GM18858 (cell line): ENCODE measurements at regions not wholly inside any gene's neighbourhood (a gene's known extent, or its start where the extent isn't known, plus 50 kb on each side); places are given as distances from the start of the nearest gene placed in this dataset.
"Not testable (repeated sequence)": the region's sequence is repeated elsewhere in the genome, so short reads cannot be mapped to it uniquely, and the experiment has no call there.

Source experiments
- ATAC-seq: cut with Tn5 transposase; IDR thresholded peaks from one replicate; pipeline ENCODE4 v1.9.1; 2021; ENCODE audit not compliant: unreplicated experiment

DNA sequence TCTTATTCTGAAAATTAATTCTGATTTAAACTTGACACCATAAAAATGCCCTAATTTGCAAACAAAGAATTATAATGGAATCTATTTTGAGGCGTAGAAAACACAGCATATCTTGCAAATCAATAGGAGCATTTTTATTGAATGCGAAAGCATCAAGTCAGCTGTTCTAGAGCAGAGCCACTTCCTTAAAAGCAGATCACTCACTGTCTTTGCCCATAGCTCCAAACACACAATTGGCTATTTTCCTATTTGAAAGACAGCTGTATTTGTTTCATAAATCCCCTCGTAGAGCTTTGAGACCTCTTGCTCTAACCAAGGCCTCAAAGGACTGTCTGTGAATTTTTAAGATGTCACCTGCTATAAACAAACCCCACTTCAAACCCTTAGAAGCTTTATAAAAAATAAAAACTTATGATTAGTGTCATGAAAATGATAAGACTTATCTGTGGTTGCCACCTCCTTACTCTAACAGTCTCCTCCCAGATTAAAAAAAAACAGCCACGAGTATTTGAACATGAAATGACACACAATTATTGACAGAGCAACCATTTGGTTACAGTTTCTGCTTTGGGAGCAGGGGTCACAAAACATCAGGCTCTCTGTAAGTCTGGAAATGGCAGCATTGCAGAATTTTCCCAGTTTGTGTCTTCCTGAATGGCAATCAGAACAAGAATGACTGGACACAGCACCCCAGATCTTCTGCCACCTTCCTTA lies 75.6 kb upstream of the RASEF start:
- ATAC-seq: no peak

DNA sequence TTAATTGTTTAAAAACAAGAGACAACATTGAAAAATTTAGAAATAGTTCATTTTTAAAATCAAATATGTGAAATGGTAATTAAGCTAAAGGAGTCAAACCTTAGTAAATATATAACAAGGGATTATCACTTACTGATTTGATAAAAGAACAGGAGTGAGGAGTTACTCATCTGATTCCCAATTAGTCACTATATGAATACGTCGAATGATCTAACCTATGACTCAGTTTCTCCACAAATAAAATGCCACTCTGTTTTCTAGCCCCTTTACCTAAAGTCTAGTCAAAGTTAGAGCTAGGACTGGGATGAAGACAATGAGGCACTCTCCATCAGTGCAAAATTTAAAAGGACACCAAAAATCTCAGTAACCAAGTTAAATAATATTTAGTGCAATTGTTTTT lies 70.4 kb upstream of the RASEF start:
- no peak for ATAC-seq

DNA sequence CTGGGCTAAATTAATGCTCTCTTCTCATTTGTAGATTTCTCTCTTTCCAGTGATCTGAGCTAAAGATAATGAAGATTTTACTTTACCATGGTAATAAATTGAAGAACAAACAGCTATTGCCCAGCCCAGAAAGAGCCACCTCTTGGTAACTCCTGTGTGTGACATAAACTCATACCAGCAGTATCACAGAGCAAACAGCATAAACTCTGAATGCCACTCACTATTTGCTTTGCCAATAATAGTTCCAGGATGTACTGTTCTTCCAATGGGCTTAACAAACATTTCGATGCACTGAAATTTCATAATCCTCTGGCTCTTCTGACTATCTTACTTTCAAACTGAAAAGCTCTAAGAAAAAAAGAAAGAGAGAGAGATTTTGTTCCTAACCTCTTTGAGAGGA lies 69.8 kb upstream of the RASEF start:
- ATAC-seq: no peak

DNA sequence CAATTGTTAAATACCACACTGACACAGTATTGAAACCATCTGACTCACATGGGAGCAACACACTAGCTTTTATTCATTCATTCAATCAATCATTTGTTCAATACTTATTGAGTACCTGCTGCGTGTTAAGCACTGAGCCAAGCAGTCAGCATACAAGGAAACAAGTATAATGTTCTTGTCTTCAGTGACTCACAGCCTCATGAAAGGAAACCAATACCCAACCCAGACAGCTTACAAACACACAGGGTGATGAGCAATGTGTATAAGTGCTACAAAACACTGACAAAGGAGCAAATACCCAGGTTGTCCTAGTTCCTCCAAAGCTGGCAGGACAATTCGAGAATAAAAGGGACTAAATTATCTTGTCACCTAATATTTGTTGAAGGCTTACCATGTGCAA lies 67.6 kb upstream of the RASEF start:
- no peak for ATAC-seq

DNA sequence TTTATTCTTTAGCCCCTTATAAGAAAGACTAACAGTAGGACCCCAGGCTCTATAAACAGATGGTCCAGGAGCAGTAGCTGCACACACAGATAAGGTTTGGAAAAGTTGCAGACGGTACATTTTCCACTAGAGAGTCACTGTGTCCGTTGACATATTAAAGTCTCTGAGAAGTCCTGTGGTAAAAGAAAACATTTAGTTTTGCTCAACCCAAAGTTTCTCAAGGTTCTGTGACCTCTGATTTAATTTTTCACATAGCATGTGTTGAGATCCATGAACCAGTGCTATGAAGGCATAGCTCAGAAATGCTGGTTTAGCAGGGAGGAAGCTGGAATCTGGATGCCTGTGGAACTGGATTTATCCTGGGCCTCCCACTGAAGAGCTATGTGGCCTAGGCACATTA lies 62.7 kb upstream of the RASEF start:
- no peak for ATAC-seq

DNA sequence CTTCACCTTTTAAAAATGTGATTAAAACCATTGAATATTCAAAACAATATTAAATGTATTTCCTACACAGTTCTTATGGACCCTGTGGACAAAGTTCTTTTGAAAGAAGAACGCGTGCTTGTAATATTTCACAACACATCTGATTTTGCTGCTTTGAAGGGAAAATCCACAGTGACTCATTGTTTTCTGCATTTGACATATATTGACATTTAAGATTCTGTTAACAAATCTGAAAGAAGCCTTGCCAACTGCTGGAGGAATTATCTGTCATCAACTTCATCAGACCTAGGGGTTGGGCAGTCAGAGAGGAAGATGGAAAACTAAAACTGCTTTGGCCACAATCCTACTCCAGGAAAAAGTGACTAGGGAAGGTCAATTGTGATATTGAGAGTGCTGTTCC lies 56.9 kb upstream of the RASEF start:
- no peak for ATAC-seq

DNA sequence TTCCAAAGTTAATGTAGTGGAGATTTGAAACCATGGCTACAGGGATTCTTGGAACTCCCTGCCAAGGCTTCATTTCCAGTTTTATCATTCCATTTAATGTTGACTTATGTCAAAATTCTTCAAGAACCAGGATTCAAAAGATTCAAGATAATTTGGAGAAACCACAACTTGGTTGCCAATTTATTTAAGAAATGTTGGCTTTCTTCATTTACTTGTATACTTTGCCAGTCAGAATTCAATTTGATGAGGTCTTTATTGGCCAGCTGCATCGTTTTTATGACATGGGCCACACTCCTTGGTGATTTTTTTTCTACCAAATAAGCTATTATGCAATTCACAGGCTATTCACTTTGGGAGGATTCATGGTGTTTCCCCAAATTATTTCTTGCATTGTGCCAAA lies 53.1 kb upstream of the RASEF start:
- no peak for ATAC-seq

DNA sequence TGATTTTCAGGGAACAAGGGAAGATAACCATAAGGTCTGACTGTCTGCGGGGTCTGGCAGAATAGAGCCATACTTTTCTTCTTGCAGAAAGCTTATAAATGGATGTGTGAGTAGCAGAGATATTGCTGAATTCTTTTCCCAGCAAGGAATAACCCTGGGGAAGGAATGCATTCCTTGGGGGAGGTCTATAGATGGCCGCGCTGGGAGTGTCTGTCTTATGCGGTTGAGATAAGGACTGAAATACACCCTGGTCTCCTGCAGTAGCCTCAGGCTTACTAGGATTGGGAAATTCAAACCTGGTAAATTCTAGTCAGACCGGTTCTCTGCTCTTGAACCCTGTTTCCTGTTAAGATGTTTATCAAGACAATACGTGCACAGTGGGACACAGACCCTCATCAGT lies 50.5 kb upstream of the RASEF start:
- not testable (repeated sequence) for ATAC-seq
